CD4-positive, alpha-beta T cell treated with Interleukin-4 for 4 hours (primary cell): ENCODE measurements at regions not wholly inside any gene's neighbourhood (a gene's known extent, or its start where the extent isn't known, plus 50 kb on each side); places are given as distances from the start of the nearest gene placed in this dataset.

ENCODE experiments used
- DNase-seq: peaks from one replicate; pipeline ENCODE4 v3.0.0-alpha.2; 2020

DNA sequence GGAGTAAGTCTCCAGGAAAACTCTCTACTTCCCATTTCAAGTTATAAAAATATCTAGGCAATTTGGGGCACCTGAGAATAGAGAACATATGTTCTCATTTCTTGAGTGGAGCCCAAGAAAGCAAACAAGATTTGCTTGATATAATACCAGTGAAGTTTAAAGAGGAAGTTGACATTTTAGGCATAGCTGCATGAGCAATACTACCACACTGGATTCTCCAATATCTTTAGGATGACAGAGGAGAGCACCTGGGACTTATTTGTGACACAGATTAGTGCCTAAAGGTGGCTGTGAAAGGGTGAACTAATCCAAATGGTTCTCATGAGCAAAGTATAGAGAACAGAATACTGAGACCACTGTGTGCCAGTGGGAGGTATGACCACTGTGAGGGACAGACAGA lies 423.5 kb upstream of the RIOK2 start:
- DNase-seq = no peak

DNA sequence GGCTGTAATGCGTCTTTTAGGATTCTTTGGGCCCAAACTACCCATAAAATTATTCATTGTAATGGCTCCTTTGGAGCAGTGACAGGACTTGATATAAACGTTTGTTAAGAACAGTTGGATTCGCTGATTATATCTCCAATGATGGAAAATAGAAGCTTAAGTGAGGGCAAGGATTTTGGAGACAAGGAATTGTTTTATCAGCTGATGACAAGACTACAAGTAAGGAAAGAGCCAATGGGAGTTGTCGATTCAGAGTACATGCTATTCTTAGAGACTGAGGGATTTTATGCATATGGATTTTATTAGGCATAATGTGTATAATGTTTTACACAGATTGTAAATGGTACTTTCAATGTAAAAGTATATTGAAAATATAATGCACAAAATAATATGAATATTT lies 425.5 kb upstream of the RIOK2 start:
- DNase-seq = no peak

DNA sequence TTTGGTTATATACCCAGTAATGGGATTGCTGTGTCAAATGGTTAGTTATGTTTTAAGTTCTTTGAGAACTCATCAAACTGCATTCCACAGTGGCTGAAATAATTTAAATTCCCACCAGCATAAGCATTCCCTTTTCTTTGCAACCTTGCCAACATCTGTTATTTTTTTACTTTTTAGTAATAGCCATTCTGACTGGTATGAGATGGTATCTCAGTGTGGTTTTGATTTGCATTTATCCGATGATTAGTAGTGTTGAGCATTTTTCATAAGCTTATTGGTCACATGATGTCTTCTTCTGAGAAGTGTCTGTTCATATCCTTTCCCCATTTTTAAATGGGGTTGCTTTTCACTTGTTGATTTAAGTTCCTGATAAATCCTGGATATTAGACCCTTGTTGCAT lies 435.7 kb upstream of the RIOK2 start:
- DNase-seq = no peak

DNA sequence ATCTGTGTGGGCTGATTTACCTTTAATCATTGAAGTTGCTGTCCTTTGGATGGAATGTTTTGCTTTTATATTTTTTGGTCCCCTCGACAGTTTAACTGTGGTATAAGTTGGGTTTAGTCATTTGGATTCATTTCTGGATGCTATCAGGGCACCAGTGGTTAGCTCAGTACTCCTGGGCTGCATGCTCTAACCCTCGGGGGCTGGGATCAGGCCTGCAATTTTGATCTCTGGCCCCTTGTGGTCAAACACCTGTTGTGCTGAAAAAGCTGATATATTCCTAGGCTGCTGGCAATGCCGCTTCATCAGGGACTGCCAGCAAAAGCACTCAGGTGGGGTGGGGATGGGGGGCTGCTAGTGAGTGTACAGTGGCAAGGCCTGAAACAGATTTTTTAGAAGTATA lies 440.4 kb upstream of the RIOK2 start:
- DNase-seq = no peak

DNA sequence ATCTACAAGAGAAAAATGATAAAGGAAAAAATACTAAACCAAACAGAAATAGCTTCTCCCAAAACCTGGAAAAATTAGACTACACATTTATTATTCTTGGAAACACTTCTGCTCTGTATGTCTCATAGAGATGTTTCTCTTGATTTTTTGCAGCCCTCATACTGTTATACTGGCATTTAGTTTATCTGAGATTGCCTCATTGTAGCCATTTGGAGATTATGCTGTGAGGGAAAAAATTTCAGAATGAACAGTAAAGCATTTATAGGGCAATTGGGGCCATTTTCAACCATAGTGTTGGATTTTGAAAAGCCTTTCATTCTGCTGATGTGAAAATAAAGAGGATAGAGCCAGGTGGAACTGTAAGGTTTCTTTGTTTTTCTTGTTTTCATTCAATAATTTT lies 441.8 kb upstream of the RIOK2 start:
- DNase-seq = no peak

DNA sequence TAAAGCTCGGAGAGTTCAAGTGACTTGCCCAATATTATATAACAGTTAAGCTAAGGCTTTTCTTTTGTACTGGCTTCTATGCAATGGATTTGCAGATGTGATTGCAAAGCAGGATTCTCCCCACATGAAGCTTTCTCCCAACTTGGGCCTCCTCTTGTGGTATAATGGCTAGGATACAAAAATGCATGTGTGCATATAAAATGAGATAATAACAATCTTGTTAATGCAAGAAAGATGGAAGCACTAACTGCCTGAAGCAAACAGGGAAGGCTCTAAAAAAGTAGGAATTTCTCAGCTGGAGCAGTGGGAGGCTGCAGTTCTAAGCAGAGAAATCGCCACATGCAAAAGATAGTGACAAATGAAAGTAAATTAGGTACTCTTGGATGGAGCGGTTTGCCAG lies 444.2 kb upstream of the RIOK2 start:
- DNase-seq = no peak

DNA sequence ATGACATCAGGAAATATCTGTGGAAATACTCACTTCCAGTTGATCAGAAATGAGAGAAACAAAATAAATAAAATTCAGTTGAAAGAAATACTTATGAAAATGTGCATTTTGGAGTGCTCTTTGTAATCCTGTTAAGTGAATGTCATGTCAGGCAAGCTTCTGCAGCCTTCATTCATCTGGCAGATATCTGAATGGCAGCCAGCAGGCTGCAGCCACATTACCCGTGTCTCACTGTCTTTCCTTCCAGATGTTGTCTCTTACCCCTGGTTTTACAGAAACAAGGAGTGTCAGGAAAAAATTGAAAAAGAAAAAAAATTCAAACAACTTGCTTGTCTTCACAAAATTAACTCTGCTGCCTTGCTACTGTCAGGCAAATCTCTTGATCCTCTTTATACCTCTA lies 445.0 kb upstream of the RIOK2 start:
- DNase-seq = no peak

DNA sequence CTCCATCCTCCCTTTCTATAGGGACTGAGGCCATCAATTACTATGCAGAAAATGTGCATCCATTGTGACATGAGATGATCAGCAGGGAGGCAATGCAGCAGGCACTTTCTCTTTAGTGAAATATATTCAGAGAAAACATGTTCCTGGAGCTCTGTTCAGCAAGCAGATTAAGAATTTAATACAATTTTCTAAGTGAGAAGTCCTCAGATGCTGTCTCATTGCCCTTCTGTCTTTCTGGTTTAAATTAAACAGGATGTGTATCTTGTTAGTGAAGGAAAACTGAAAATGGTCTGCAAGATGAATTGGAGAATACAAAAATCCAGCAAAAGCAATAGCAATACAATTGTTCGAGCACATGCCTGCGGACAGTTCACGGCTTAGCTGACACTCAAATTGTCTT lies 445.8 kb upstream of the RIOK2 start:
- no peak for DNase-seq

DNA sequence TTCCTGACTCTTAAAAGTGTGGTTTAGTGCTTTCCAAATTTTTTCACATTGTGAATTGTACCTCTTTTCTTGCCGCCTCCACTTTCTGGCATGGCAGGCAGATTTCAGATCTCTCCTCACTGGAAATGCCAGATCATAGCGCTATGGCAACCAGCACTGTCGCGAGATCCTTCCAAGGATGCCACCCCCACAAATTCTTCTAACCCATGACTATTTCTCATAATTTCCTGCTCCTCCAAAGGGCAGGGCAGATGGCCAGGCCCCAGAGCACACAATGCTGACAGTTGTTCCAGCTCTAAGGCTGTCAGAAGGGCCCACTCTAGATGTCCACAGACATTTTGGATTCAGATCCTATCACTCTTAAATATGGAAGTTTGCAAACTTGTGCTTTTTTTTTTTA lies 446.2 kb upstream of the RIOK2 start:
- no peak for DNase-seq

DNA sequence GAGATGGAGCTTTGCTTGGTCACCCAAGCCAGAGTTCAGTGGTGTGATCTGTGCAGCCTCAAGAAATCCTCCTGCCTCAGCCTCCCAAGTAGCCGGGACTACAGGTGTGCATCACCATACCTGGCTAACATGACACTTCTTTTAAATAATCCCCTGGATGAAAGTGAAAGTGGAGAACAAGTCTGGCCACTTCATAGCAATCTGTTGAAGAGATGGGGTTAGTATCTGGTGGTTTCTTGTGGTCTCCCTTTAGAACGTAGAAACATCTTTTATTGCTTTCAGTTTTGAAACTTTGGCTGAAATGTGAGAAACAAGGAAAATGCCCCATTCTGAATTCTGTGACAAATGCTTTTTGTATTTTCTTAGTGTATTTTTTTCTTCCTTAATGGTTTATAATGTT lies 452.5 kb upstream of the RIOK2 start:
- no peak for DNase-seq

DNA sequence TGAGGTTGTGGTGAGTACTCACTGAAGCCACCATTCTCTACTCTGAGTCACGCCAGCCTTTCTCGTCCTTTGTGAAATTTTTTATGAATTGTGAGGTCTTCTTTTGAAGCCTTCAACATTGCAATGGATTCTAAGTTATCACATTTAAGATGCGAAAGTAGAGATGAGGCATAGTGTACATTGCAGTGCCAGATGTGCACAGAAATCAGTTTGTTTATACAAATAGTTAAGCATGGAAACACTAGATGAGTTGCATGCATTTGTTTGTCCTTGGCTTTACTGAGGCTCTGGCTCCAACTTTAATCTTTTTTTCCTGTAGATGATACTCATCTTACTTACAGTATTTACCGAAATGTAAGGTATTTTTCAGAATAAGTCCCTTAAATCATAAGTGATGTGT lies 453.7 kb upstream of the RIOK2 start:
- DNase-seq = no peak

DNA sequence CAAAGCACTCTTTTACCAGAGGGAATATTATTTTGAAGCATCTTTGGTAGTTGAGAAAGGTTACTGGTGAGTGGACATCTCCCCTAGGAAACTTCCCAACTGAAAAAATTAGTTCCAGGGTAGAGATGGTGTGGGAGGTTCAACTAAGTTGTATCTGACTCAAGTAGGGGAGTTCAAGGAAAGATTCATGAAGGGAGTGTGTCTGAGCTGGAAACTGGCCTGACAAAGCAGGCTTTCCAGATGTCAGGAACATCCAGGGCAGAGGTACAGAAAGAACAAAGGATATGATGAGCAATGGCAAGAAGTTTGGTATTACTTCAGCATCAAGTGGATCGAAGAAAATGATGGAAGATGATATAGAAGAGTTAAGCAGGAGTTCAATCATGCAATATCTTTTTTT lies 458.0 kb upstream of the RIOK2 start:
- no peak for DNase-seq

DNA sequence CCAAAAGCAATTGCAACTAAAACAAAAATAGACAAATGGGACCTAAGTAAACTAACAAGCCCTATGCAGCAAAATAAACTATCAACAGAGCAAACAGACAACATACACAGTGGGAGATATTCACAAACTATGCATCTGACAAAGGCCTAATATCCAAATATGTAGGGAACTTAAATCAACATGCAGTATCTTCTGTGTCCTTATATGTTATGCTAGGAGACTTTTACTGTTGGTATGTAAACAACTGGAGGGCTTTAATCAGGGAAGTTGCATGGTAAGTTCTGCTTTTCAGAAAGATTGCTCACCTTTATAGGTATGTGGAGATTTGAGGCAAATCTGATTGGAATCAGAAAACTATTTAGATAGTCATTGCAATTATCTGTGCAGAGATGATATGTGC lies 461.2 kb upstream of the RIOK2 start:
- DNase-seq = no peak

DNA sequence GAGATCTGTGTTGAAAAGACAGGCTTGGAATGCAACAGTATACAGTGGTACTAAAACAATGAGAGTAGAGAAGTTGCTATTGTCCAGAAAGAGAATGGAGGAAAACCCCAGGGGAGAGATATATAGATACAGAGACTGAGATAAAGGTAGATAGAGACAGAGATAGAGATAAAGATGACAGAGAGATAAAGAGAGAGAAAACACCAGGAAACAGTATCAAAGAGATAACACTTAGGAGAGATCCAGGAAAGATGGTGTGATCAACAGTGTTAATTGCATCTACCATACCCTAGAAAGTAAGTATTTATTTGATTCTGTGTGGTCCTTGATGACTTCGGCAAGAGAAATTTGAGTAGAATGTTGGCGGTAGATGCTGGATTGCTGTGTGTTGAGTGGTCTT lies 461.8 kb upstream of the RIOK2 start:
- DNase-seq = no peak

DNA sequence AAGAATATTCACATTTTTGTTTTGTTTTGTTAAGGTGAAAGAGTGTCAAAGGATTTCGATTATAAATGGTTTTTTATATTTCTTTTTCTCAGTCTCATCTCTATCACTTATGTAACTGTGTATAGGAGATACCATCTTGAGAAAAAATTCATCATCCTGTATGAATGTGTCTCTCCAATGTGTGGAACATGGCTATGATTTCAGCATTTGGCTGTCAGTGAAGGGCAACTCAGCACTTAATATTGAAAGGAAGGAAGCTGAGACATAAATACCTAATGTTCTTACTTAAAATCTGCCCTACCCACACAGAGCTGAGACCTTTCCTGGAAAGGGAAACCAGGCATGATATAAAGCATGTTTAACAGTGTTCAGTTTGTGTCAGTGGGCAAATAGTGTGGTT lies 474.2 kb upstream of the RIOK2 start:
- no peak for DNase-seq

DNA sequence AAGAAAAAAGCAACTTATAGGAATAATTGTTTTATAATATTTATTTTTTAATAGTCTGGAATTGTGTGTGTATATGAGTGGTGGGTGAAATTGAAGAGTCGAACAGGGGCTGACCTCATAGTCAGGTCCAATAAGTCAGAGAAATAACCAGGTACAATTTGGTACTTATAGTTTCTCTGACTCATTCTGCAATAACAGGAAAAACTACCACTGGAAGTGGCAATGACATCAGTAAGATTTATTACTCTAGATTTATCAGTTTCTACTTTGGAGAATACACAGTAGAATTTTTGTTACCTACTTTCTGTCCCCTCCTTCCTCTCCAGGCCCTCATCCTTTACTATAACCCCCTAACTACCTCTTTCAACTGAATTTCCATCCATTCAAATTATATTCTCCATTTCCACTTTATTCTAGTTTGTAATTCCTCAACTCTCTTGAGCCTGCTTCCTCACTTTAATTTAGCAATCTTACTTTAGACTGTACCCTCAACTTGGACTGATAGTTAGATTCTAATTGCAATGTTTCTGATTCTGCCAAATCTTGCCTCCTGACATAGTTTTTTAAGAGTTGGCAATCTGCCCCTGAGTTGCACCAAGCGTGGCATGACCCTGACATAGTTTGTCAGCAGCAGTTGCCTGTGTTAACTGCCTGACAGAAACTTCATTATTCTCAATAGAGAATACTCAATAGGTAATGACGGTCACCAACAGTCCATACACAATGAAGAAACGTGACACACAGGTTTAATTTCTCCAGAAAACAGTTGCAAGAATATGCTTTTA lies 475.3 kb upstream of the RIOK2 start:
- DNase-seq = no peak

DNA sequence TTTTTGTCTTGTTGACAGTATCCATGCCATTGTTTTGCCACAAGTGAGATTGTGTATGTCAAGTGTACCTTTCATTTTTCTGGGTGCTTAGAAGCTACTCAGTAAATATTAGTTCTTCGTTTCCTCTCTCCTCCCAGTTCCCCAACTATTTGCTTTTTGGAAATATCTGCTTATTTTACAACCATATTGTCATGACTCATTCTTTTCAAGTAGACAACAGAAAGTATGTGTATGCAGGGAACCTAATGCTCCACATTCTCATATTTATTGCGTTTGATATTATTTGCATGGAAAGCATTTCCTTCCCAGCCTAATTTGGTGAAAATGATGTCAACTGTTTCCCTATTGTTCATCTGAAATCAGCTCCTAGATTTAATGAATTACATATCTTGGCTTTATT lies 483.7 kb upstream of the RIOK2 start:
- DNase-seq = no peak

DNA sequence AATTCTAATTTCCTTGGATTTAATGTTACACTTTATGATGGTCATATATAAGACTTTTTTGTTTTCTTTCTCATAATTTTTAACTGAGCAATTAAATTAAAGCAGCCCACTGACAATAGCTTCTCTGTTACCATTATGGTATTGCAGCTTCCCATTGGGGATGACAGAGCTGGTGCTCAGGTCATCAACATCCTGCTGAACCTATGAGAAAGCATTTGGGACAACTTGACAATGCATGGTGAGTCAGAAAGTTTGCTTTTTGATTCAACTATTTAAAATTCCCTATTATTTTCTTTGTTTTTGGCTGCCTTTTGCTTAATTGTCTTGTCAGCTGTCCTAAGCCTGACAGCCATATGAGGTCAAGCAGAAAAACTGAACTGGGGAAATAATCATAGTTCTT lies 487.4 kb upstream of the RIOK2 start:
- DNase-seq = no peak

DNA sequence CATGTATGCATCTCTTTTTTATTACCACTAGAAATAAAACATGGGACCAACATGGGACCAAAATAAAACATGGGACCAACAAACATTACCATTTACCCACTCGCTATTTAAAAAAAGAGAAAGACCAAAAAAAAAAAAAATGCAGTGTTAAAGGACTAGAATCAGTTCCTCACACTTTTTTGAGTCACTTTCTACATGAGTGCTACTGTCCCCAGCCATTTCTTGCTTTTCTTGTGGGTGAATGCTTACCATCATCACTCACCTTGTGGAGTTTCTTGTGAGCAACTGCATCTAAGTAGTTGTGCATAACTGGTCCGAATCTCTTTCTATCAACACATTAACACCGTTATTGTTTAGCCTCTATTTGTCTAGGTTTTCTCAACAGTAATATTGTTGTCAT lies 493.6 kb upstream of the RIOK2 start:
- no peak for DNase-seq

DNA sequence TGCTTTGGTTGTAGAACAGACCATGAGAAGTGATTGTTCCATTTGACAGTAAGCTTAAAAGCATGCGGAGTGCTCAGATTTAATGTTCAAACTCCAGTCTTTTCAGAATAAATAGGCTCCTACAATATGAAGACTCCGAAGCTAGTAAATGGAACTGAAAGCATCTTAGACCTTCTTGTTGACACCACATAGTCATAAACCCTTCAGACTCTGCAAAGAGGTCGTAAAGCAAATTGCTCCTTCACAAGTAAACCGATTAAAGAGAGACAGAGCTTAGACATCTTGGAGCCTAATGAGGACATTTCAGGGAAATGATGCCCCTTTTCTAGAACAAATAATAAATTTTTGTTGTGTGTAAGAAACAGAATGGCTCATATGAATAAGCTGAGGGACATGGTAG lies 511.0 kb upstream of the RIOK2 start:
- DNase-seq = no peak

DNA sequence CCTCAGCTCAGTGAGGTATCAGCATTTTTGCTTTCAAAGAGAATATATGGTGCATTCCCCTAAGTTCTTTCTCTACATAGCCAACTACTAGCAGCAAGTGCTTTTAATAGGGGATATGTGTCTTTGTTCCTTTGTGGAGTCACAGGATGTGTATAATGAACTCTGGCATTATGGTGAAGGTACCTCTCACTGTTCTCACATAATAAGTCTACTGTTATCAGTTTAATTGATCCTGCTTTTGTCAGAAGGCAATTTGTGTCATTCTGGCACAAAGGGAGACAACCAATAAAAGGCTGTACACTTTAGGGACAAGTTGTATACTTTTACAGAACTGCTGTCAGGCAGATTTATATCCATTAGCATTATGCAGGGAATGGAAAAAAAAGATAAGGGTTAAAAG lies 531.4 kb upstream of the RIOK2 start:
- DNase-seq = no peak

DNA sequence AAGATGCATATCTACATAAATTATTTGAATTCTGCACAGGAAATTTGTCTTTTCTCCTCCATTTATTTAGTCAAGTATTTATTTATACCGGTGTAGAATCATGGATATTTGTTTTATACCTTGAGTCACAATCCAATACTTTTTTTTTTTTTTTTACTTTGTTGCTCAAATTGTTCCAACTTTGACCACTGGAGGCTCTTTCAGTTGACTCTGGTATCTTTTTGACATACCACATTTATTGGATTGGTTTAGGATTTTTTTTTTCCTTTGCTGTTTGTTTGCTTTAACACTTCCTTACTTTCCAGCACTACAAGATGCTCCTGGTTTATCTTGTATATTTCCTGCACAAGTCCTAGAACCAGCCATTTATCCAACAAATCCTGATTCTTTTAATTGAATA lies 543.1 kb upstream of the RIOK2 start:
- no peak for DNase-seq

DNA sequence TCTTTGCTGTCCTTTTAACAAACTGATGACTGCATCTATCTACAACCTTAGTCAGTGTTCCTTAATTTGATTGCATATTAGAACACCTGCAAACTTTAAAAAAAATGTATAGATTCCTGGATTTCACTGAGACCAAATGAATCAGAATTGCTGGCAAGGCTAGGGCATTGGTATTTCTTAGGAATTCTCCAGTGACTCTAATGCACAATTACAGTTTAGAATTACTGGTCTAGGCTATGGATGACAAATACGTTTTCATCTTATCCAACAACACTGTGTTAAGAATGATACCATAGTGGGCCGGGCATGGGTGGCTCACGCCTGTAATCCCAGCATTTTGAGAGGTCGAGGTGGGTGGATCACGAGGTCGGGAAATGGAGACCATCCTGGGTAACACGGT lies 545.9 kb upstream of the RIOK2 start:
- DNase-seq = no peak

DNA sequence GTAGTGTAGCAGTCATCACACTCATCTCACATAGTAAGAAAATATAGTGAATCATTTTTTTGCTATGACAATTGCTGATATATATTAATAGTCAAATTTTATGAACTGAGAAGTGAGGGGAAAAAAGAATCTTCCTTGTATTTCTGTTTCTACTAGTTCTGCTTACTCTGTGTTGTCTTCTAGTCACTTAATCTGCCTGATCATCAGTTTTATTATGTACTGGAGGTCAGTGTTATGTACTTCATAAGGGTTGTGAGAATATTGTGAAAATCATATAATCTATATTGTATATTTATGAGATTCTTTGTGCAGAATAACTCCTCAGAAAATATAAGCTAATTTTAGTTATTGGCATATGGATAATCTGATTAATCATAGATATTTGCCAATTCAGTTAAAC lies 546.9 kb upstream of the RIOK2 start:
- no peak for DNase-seq

DNA sequence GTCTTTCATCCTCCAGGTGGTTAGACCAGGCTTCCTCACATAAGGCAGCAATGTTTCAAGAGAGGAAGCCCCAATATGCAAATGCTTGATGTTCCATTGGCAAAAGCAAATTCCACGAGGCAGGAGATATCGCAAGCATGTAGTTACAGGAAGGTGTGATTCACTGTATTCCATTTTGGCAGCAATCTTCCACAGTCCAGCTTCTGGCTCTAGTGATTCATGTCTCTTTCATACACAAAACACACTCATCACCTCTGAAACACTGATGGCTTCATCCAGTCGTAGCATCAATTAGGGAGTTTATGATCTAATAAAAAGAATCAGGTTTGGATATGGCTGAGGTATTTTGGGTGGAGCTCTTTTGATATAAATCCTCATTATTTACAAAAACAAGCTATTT lies 552.2 kb upstream of the RIOK2 start:
- DNase-seq = no peak

DNA sequence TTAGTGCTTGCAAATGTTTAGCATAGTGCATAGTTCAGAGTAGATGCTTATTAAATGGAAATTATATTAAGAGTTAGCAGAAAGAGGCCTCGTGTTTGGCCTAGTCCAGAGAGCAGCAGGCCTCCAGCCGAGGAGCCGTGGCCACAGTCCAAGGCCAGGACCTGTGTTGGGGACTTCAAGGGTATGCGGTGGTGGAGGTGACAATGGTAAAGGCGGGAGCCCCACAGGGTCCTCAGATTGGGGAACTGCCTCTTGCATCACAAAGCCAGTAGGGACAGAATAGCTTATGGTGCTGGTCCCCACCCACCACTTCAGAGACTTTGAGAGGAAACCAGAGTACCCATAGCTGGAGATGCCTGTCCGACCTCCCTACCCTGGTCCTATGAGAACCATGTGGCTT lies 554.6 kb upstream of the RIOK2 start:
- no peak for DNase-seq
